HCT116 (cell line): ENCODE measurements at regions not wholly inside any gene's neighbourhood (a gene's known extent, or its start where the extent isn't known, plus 50 kb on each side); places are given as distances from the start of the nearest gene placed in this dataset.

ENCODE experiments used
- ATAC-seq: fragments of 200-7000 bp; cut with Tn5 transposase; 2 replicates; pipeline ENCODE4 v1.9.1; 2020; ENCODE audit warnings: mild to moderate bottlenecking, moderate library complexity
- BruUV-seq: library from RNA; stranded (reverse); fragments of 400-500 nt; replicated peaks from 2 replicates; lab custom pipeline; 2021; lab: Mats Ljungman, UMichigan
- CTCF ChIA-PET: fragments of 300-600 bp; sonication (Branson Sonifier 250); formaldehyde crosslinking; loops from one replicate; lab custom pipeline; 2021; ENCODE audit warnings: antibody characterized with exemption; lab: Charles Lee
- POLR2A ChIA-PET: fragments of 300-600, 350-600 bp; sonication (Branson Sonifier 250); formaldehyde crosslinking; loops from one replicate; lab custom pipeline; 2021; ENCODE audit warnings: antibody characterized with exemption; lab: Charles Lee
- RAD21 ChIA-PET, 2 experiments: fragments of 300-600 bp; sonication (Branson Sonifier 250); formaldehyde crosslinking; loops; one replicate each; lab custom pipeline; 2023; ENCODE audit warnings: low total read pairs in 2 of 2; ENCODE audit not compliant: uncharacterized antibody in 2 of 2, unreplicated experiment in 2 of 2, low non-redundant PET in 1 of 2; lab: Charles Lee
- DNase-seq: peaks from one replicate; pipeline ENCODE4 v3.0.0-alpha.2; 2010; ENCODE audit warnings: low read depth, low spot score
- H2AFZ ChIP-seq: fragments of 200-600 bp; shearing (Covaris generic), sonication (generic); 2 replicates; pipeline ENCODE4 v1.6.1; 2017; ENCODE audit warnings: low read depth, mixed run types, mixed read lengths, antibody characterized with exemption, low read length; ENCODE audit not compliant: poor library complexity, severe bottlenecking
- H3K27ac ChIP-seq: 2 replicates; pipeline ENCODE4 v1.5.1; 2012; ENCODE audit warnings: low read depth, low read length
- H3K27me3 ChIP-seq: fragments of 200-600 bp; sonication (generic); 2 replicates; pipeline ENCODE4 v1.6.1; 2016; ENCODE audit warnings: mixed run types, low read length, mixed read lengths; ENCODE audit not compliant: insufficient read depth
- H3K36me3 ChIP-seq, 2 experiments: fragments of 200-500 bp in 1 of 2; fragments of 200-600 bp in 1 of 2; sonication (Bioruptor generic) in 1 of 2; sonication (generic) in 1 of 2; 2 replicates each; pipeline versions ENCODE4 v1.5.1 to v1.6.1; 2014 to 2016; ENCODE audit warnings: low read length in 2 of 2, inconsistent platforms in 1 of 2, mixed read lengths in 1 of 2, mixed run types in 1 of 2; ENCODE audit not compliant: insufficient read depth in 2 of 2, control insufficient read depth in 1 of 2
- H3K4me1 ChIP-seq, 2 experiments: fragments of 200-600 bp in 1 of 2; sonication (generic) in 1 of 2; 2 replicates each; pipeline versions ENCODE4 v1.5.1 to v1.6.1; 2012 to 2017; ENCODE audit warnings: low read length in 2 of 2, inconsistent platforms in 1 of 2, mild to moderate bottlenecking in 1 of 2, mixed read lengths in 1 of 2, mixed run types in 1 of 2, moderate library complexity in 1 of 2; ENCODE audit not compliant: insufficient read depth in 2 of 2, control insufficient read depth in 1 of 2
- H3K4me2 ChIP-seq: fragments of 200-600 bp; sonication (generic); 2 replicates; pipeline ENCODE4 v1.6.1; 2017; ENCODE audit warnings: mixed run types, low read length, mixed read lengths
- H3K4me3 ChIP-seq, 2 experiments: fragments of 200-600 bp in 1 of 2; sonication (generic) in 1 of 2; replicated peaks in 1 of 2; 2 replicates each; pipeline ENCODE4 v1.5.1; 2011 to 2016; ENCODE audit warnings: low read length in 2 of 2, control low read depth in 1 of 2, low read depth in 1 of 2, mild to moderate bottlenecking in 1 of 2, mixed read lengths in 1 of 2, mixed run types in 1 of 2
- H3K79me2 ChIP-seq: fragments of 200-600 bp; sonication (generic); 2 replicates; pipeline ENCODE4 v1.6.1; 2017; ENCODE audit warnings: mild to moderate bottlenecking, mixed run types, low read length, moderate library complexity, mixed read lengths; ENCODE audit not compliant: insufficient read depth
- H3K9ac ChIP-seq: fragments of 200-600 bp; sonication (generic); 2 replicates; pipeline ENCODE4 v1.6.1; 2016; ENCODE audit warnings: low read length, mixed read lengths
- H3K9me2 ChIP-seq: fragments of 200-600 bp; sonication (generic), shearing (Covaris generic); 2 replicates; pipeline ENCODE4 v1.6.1; 2017; ENCODE audit warnings: mixed run types, mild to moderate bottlenecking, moderate library complexity; ENCODE audit not compliant: insufficient read depth
- H3K9me3 ChIP-seq, 2 experiments: fragments of 200-500 bp in 1 of 2; fragments of 200-600 bp in 1 of 2; sonication (Bioruptor generic) in 1 of 2; sonication (generic) in 1 of 2; 2 replicates each; pipeline ENCODE4 v1.6.1; 2014 to 2017; ENCODE audit warnings: low read length in 2 of 2, mixed read lengths in 2 of 2, inconsistent platforms in 1 of 2, low read depth in 1 of 2, mild to moderate bottlenecking in 1 of 2, mixed run types in 1 of 2, moderate library complexity in 1 of 2; ENCODE audit not compliant: control insufficient read depth in 1 of 2, insufficient read depth in 1 of 2
- H4K20me1 ChIP-seq: fragments of 200-600 bp; sonication (generic), shearing (Covaris generic); 2 replicates; pipeline ENCODE4 v1.6.1; 2017; ENCODE audit warnings: mixed run types, mild to moderate bottlenecking, moderate library complexity; ENCODE audit not compliant: insufficient read depth
- EZH2 ChIP-seq: fragments of 200-600 bp; sonication (generic); IDR thresholded peaks from 2 replicates; pipeline ENCODE4 v1.6.1; 2017; ENCODE audit warnings: antibody characterized with exemption, mixed run types
- JUND ChIP-seq: IDR thresholded peaks from 2 replicates; pipeline ENCODE4 v1.6.1; 2012
- POLR2AphosphoS5 ChIP-seq: IDR thresholded peaks from 2 replicates; pipeline ENCODE4 v1.6.1; 2011; ENCODE audit warnings: mild to moderate bottlenecking, low read depth, low read length, moderate library complexity
- REST ChIP-seq: IDR thresholded peaks from 2 replicates; pipeline ENCODE4 v1.6.1; 2012; ENCODE audit warnings: low read depth
- SIN3A ChIP-seq: IDR thresholded peaks from 2 replicates; pipeline ENCODE4 v1.6.1; 2012; ENCODE audit warnings: low read depth
- YY1 ChIP-seq: IDR thresholded peaks from 2 replicates; pipeline ENCODE4 v1.6.1; 2011; ENCODE audit warnings: low read length, low read depth, moderate library complexity, mild to moderate bottlenecking; ENCODE audit not compliant: insufficient replicate concordance; ENCODE audit errors: extremely low read depth
- intact Hi-C: fragments of 100-400 bp; cut with micrococcal nuclease; formaldehyde crosslinking; loops from 2 replicates; pipeline ENCODE4 v1.10.0; 2022
- TF ChIP-seq, protein P1 (sequence below): IDR thresholded peaks from 2 replicates; pipeline ENCODE4 v1.6.1; 2012

DNA sequence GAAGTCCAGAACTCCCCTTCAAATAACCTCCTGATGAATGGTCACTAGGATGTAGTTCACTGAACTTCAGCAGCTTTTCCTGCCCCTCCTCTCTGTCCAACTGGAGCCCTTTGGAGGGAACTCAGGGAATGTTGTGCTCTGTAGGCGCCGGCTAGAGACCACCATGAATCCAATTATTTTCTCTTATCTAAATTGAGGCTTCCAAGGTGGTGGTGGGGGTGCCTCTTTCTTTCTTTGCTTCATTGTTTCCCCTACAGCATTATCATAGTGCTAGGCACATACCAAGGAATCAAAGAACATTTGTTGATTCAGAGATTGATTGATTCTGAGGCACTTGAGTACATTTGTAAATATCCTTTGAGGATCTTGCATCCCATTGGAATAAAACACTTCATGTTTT is 426.6 kb upstream of the PLXNA2 start (continued):
- TF ChIP-seq POLR2AphosphoS5 (no peak), REST (no peak)
- TF ChIP-seq, all 23 proteins: peak for 0

GRCh38 chr1:208681878-208682663 is 437.9 kb upstream of the PLXNA2 start:
- H3K27ac ChIP-seq = no peak overlapping the region
- POLR2A ChIA-PET = no interaction called here

More at GRCh38 chr1:208681878-208682663, 437.9 kb upstream of the PLXNA2 start:
- no peak for TF ChIP-seq SIN3A
- TF ChIP-seq JUND = no peak
- TF ChIP-seq, protein P1, sequence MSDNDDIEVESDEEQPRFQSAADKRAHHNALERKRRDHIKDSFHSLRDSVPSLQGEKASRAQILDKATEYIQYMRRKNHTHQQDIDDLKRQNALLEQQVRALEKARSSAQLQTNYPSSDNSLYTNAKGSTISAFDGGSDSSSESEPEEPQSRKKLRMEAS = no peak
- TF ChIP-seq YY1 = no peak
- TF ChIP-seq EZH2 = no peak
- no peaks in the 10 kb centered on the region for H3K79me2 ChIP-seq
- no peaks in the 10 kb centered on the region for H3K4me1 ChIP-seq
- H3K9ac ChIP-seq = no peak overlapping the region
- intact Hi-C loops = no loop called here
- no peaks in the 10 kb centered on the region for H3K27me3 ChIP-seq
- H3K4me2 ChIP-seq = no peak overlapping the region
- no peaks in the 10 kb centered on the region for H4K20me1 ChIP-seq
- DNase-seq (no peak), ATAC-seq (no peak)
- H3K36me3 ChIP-seq = no peaks in the 10 kb centered on the region
- no peaks in the 10 kb centered on the region for H3K9me3 ChIP-seq
- no peaks in the 10 kb centered on the region for H3K9me2 ChIP-seq
- ChIA-PET RAD21 (no interaction called here), CTCF (no interaction called here)
- H2AFZ ChIP-seq = no peak overlapping the region
- BruUV-seq = no TSS peak
- no peak overlapping the region for H3K4me3 ChIP-seq
